ENCODE measurements at regions not wholly inside any gene's neighbourhood (a gene's known extent, or its start where the extent isn't known, plus 50 kb on each side); places are given as distances from the start of the nearest gene placed in this dataset.

- FAIRE-seq (no peak), DNase-seq (ENCODE audit: insufficient read length) (no peak)
- TF ChIP-seq POLR2AphosphoS5 (IDR thresholded peaks at IDR 0.05; ENCODE audit: low read depth, low read length) = no peak
- TF ChIP-seq TAF1 (IDR thresholded peaks at IDR 0.05; ENCODE audit: borderline replicate concordance, low read depth, low read length) = no peak
- TF ChIP-seq POLR2A (IDR thresholded peaks at IDR 0.05; ENCODE audit: low read depth, low read length) = no peak
Observed at GRCh38 chr10:4217653-4218052, 432.6 kb upstream of the KLF6 start.

GRCh38 chr10:4217187-4217586 is 432.2 kb upstream of the KLF6 start:
- FAIRE-seq (no peak), DNase-seq (ENCODE audit: insufficient read length) (no peak)
- no peak for TF ChIP-seq POLR2AphosphoS5 (IDR thresholded peaks at IDR 0.05; ENCODE audit: low read depth, low read length)
- no peak for TF ChIP-seq TAF1 (IDR thresholded peaks at IDR 0.05; ENCODE audit: borderline replicate concordance, low read depth, low read length)
- no peak for TF ChIP-seq POLR2A (IDR thresholded peaks at IDR 0.05; ENCODE audit: low read depth, low read length)

- TF ChIP-seq POLR2AphosphoS5 (IDR thresholded peaks at IDR 0.05; ENCODE audit: low read depth, low read length) = no peak
- TF ChIP-seq POLR2A (IDR thresholded peaks at IDR 0.05; ENCODE audit: low read depth, low read length) = no peak
- DNase-seq (ENCODE audit: insufficient read length) (no peak), FAIRE-seq (no peak)
Observed at GRCh38 chr10:4216726-4217125, 431.7 kb upstream of the KLF6 start.

- FAIRE-seq (no peak), DNase-seq (ENCODE audit: insufficient read length) (no peak)
- TF ChIP-seq POLR2A (IDR thresholded peaks at IDR 0.05; ENCODE audit: low read depth, low read length) (no peak), TAF1 (IDR thresholded peaks at IDR 0.05; ENCODE audit: borderline replicate concordance, low read depth, low read length) (no peak), POLR2AphosphoS5 (IDR thresholded peaks at IDR 0.05; ENCODE audit: low read depth, low read length) (no peak)
Observed at GRCh38 chr10:4215963-4216575, 431.1 kb upstream of the KLF6 start.

GRCh38 chr10:4215485-4215884 is 430.5 kb upstream of the KLF6 start:
- no peak for TF ChIP-seq POLR2A (IDR thresholded peaks at IDR 0.05; ENCODE audit: low read depth, low read length)
- TF ChIP-seq TAF1 (IDR thresholded peaks at IDR 0.05; ENCODE audit: borderline replicate concordance, low read depth, low read length) = no peak
- no peak for TF ChIP-seq POLR2AphosphoS5 (IDR thresholded peaks at IDR 0.05; ENCODE audit: low read depth, low read length)
- DNase-seq (ENCODE audit: insufficient read length) (no peak), FAIRE-seq (no peak)

GRCh38 chr10:4214908-4215307 is 429.9 kb upstream of the KLF6 start:
- no peak for TF ChIP-seq TAF1 (IDR thresholded peaks at IDR 0.05; ENCODE audit: borderline replicate concordance, low read depth, low read length)
- TF ChIP-seq POLR2AphosphoS5 (IDR thresholded peaks at IDR 0.05; ENCODE audit: low read depth, low read length) = no peak
- TF ChIP-seq POLR2A (IDR thresholded peaks at IDR 0.05; ENCODE audit: low read depth, low read length) = no peak
- DNase-seq (ENCODE audit: insufficient read length) (no peak), FAIRE-seq (no peak)

GRCh38 chr10:4213441-4213840 is 428.4 kb upstream of the KLF6 start:
- TF ChIP-seq POLR2AphosphoS5 (IDR thresholded peaks at IDR 0.05; ENCODE audit: low read depth, low read length) (no peak), POLR2A (IDR thresholded peaks at IDR 0.05; ENCODE audit: low read depth, low read length) (no peak), TAF1 (IDR thresholded peaks at IDR 0.05; ENCODE audit: borderline replicate concordance, low read depth, low read length) (no peak)
- FAIRE-seq (no peak), DNase-seq (ENCODE audit: insufficient read length) (no peak)

GRCh38 chr10:4212111-4212630 is 427.2 kb upstream of the KLF6 start:
- DNase-seq (ENCODE audit: insufficient read length) (no peak), FAIRE-seq (no peak)
- no peak for TF ChIP-seq POLR2AphosphoS5 (IDR thresholded peaks at IDR 0.05; ENCODE audit: low read depth, low read length)

GRCh38 chr10:4208499-4208898 is 423.5 kb upstream of the KLF6 start:
- no peak for DNase-seq (ENCODE audit: insufficient read length)
- FAIRE-seq = no peak
- no peak for TF ChIP-seq POLR2AphosphoS5 (IDR thresholded peaks at IDR 0.05; ENCODE audit: low read depth, low read length)
- TF ChIP-seq TAF1 (IDR thresholded peaks at IDR 0.05; ENCODE audit: borderline replicate concordance, low read depth, low read length) = no peak
- TF ChIP-seq POLR2A (IDR thresholded peaks at IDR 0.05; ENCODE audit: low read depth, low read length) = no peak

- TF ChIP-seq POLR2AphosphoS5 (IDR thresholded peaks at IDR 0.05; ENCODE audit: low read depth, low read length) (no peak), TAF1 (IDR thresholded peaks at IDR 0.05; ENCODE audit: borderline replicate concordance, low read depth, low read length) (no peak), POLR2A (IDR thresholded peaks at IDR 0.05; ENCODE audit: low read depth, low read length) (no peak)
- FAIRE-seq (no peak), DNase-seq (ENCODE audit: insufficient read length) (no peak)
Observed at GRCh38 chr10:4205113-4205512, 420.1 kb upstream of the KLF6 start.

GRCh38 chr10:4202938-4203337 is 417.9 kb upstream of the KLF6 start:
- no peak for TF ChIP-seq TAF1 (IDR thresholded peaks at IDR 0.05; ENCODE audit: borderline replicate concordance, low read depth, low read length)
- no peak for TF ChIP-seq POLR2A (IDR thresholded peaks at IDR 0.05; ENCODE audit: low read depth, low read length)
- no peak for TF ChIP-seq POLR2AphosphoS5 (IDR thresholded peaks at IDR 0.05; ENCODE audit: low read depth, low read length)
- FAIRE-seq (no peak), DNase-seq (ENCODE audit: insufficient read length) (no peak)

- TF ChIP-seq TAF1 (IDR thresholded peaks at IDR 0.05; ENCODE audit: borderline replicate concordance, low read depth, low read length) (no peak), POLR2AphosphoS5 (IDR thresholded peaks at IDR 0.05; ENCODE audit: low read depth, low read length) (no peak), POLR2A (IDR thresholded peaks at IDR 0.05; ENCODE audit: low read depth, low read length) (no peak)
- FAIRE-seq (no peak), DNase-seq (ENCODE audit: insufficient read length) (no peak)
Observed at GRCh38 chr10:4201866-4202825, 417.1 kb upstream of the KLF6 start.

Data from GM12892 (cell line).